ENCODE measurements at regions not wholly inside any gene's neighbourhood (a gene's known extent, or its start where the extent isn't known, plus 50 kb on each side); places are given as distances from the start of the nearest gene placed in this dataset.
A peak's percentile ranks its signal among the peaks of the same experiment; 100 is the strongest.

- no peak overlapping the region for H3K9ac ChIP-seq (ENCODE audit: low read depth, low read length)
- no peaks in the 10 kb centered on the region for H3K36me3 ChIP-seq (ENCODE audit: control insufficient read depth, insufficient read depth, low read length)
- no peak overlapping the region for H3K4me3 ChIP-seq (ENCODE audit: low read depth, low read length)
- no peaks in the 10 kb centered on the region for H3K9me3 ChIP-seq (ENCODE audit: control insufficient read depth, insufficient read depth, low read length)
- H3K27me3 ChIP-seq (ENCODE audit: control insufficient read depth, insufficient read depth, low read length): no peaks in the 10 kb centered on the region
- no peak overlapping the region for H3K27ac ChIP-seq (ENCODE audit: low read depth, low read length)
- H3K4me1 ChIP-seq (ENCODE audit: control insufficient read depth, insufficient read depth, low read length): peaks cover 6% of the 10 kb centered on the region; the same call in 1 of the 2 replicates
Measured at GRCh38 chr17:69851736-69852135, 223.3 kb upstream of the KCNJ16 start.

- peaks cover 2% of the 10 kb centered on the region; the same call in 1 of the 2 replicates for H3K9me3 ChIP-seq (ENCODE audit: control insufficient read depth, insufficient read depth, low read length)
- no peak overlapping the region for H3K4me3 ChIP-seq (ENCODE audit: low read depth, low read length)
- H3K9ac ChIP-seq (ENCODE audit: low read depth, low read length): no peak overlapping the region
- H3K27me3 ChIP-seq (ENCODE audit: control insufficient read depth, insufficient read depth, low read length): no peaks in the 10 kb centered on the region
- peaks cover 6% of the 10 kb centered on the region; the same call in 1 of the 2 replicates for H3K4me1 ChIP-seq (ENCODE audit: control insufficient read depth, insufficient read depth, low read length)
- H3K27ac ChIP-seq (ENCODE audit: low read depth, low read length): no peak overlapping the region
- H3K36me3 ChIP-seq (ENCODE audit: control insufficient read depth, insufficient read depth, low read length): no peaks in the 10 kb centered on the region
Measured at GRCh38 chr17:69853541-69854224, 221.3 kb upstream of the KCNJ16 start.

GRCh38 chr17:69854225-69854780, 220.7 kb upstream of the KCNJ16 start:
- no peak overlapping the region for H3K9ac ChIP-seq (ENCODE audit: low read depth, low read length)
- no peak overlapping the region for H3K4me3 ChIP-seq (ENCODE audit: low read depth, low read length)
- no peaks in the 10 kb centered on the region for H3K27me3 ChIP-seq (ENCODE audit: control insufficient read depth, insufficient read depth, low read length)
- peaks cover 3% of the 10 kb centered on the region; the same call in 1 of the 2 replicates for H3K9me3 ChIP-seq (ENCODE audit: control insufficient read depth, insufficient read depth, low read length)
- H3K36me3 ChIP-seq (ENCODE audit: control insufficient read depth, insufficient read depth, low read length): no peaks in the 10 kb centered on the region
- peaks cover 6% of the 10 kb centered on the region; the same call in 1 of the 2 replicates for H3K4me1 ChIP-seq (ENCODE audit: control insufficient read depth, insufficient read depth, low read length)
- no peak overlapping the region for H3K27ac ChIP-seq (ENCODE audit: low read depth, low read length)

GRCh38 chr17:69856946-69857345, 218.1 kb upstream of the KCNJ16 start:
- no peak overlapping the region for H3K27ac ChIP-seq (ENCODE audit: low read depth, low read length)

GRCh38 chr17:69857412-69857835, 217.6 kb upstream of the KCNJ16 start:
- Histone ChIP-seq H3K27me3 (ENCODE audit: control insufficient read depth, insufficient read depth, low read length) (no peaks in the 10 kb centered on the region), H3K27ac (ENCODE audit: low read depth, low read length) (no peak overlapping the region), H3K4me1 (ENCODE audit: control insufficient read depth, insufficient read depth, low read length) (peaks cover 6% of the 10 kb centered on the region; the same call in 1 of the 2 replicates), H3K4me3 (ENCODE audit: low read depth, low read length) (no peak overlapping the region), H3K9ac (ENCODE audit: low read depth, low read length) (no peak overlapping the region), H3K9me3 (ENCODE audit: control insufficient read depth, insufficient read depth, low read length) (peaks cover 3% of the 10 kb centered on the region; the same call in 1 of the 2 replicates), H3K36me3 (ENCODE audit: control insufficient read depth, insufficient read depth, low read length) (no peaks in the 10 kb centered on the region)

More at GRCh38 chr17:69856946-69857345, 218.1 kb upstream of the KCNJ16 start:
- H3K36me3 ChIP-seq (ENCODE audit: control insufficient read depth, insufficient read depth, low read length): no peaks in the 10 kb centered on the region
- H3K9me3 ChIP-seq (ENCODE audit: control insufficient read depth, insufficient read depth, low read length): peaks cover 3% of the 10 kb centered on the region; the same call in 1 of the 2 replicates
- H3K4me1 ChIP-seq (ENCODE audit: control insufficient read depth, insufficient read depth, low read length): peaks cover 6% of the 10 kb centered on the region; the same call in 1 of the 2 replicates
- H3K9ac ChIP-seq (ENCODE audit: low read depth, low read length): no peak overlapping the region
- no peak overlapping the region for H3K4me3 ChIP-seq (ENCODE audit: low read depth, low read length)
- H3K27me3 ChIP-seq (ENCODE audit: control insufficient read depth, insufficient read depth, low read length): no peaks in the 10 kb centered on the region

GRCh38 chr17:69858460-69858859, 216.6 kb upstream of the KCNJ16 start:
- Histone ChIP-seq H3K36me3 (ENCODE audit: control insufficient read depth, insufficient read depth, low read length) (no peaks in the 10 kb centered on the region), H3K9me3 (ENCODE audit: control insufficient read depth, insufficient read depth, low read length) (peaks cover 3% of the 10 kb centered on the region; the same call in 1 of the 2 replicates), H3K4me1 (ENCODE audit: control insufficient read depth, insufficient read depth, low read length) (peaks cover 4% of the 10 kb centered on the region; the same call in 1 of the 2 replicates), H3K9ac (ENCODE audit: low read depth, low read length) (no peak overlapping the region), H3K27me3 (ENCODE audit: control insufficient read depth, insufficient read depth, low read length) (no peaks in the 10 kb centered on the region), H3K4me3 (ENCODE audit: low read depth, low read length) (no peak overlapping the region), H3K27ac (ENCODE audit: low read depth, low read length) (no peak overlapping the region)

- Histone ChIP-seq H3K27me3 (ENCODE audit: control insufficient read depth, insufficient read depth, low read length) (no peaks in the 10 kb centered on the region), H3K36me3 (ENCODE audit: control insufficient read depth, insufficient read depth, low read length) (no peaks in the 10 kb centered on the region), H3K4me3 (ENCODE audit: low read depth, low read length) (no peak overlapping the region), H3K4me1 (ENCODE audit: control insufficient read depth, insufficient read depth, low read length) (no peaks in the 10 kb centered on the region), H3K9ac (ENCODE audit: low read depth, low read length) (no peak overlapping the region), H3K9me3 (ENCODE audit: control insufficient read depth, insufficient read depth, low read length) (peaks cover 3% of the 10 kb centered on the region; the same call in 1 of the 2 replicates), H3K27ac (ENCODE audit: low read depth, low read length) (no peak overlapping the region)
Measured at GRCh38 chr17:69860142-69860680, 214.8 kb upstream of the KCNJ16 start.

- Histone ChIP-seq H3K9ac (ENCODE audit: low read depth, low read length) (no peak overlapping the region), H3K27me3 (ENCODE audit: control insufficient read depth, insufficient read depth, low read length) (no peaks in the 10 kb centered on the region), H3K4me3 (ENCODE audit: low read depth, low read length) (no peak overlapping the region), H3K27ac (ENCODE audit: low read depth, low read length) (no peak overlapping the region), H3K9me3 (ENCODE audit: control insufficient read depth, insufficient read depth, low read length) (no peaks in the 10 kb centered on the region), H3K4me1 (ENCODE audit: control insufficient read depth, insufficient read depth, low read length) (no peaks in the 10 kb centered on the region), H3K36me3 (ENCODE audit: control insufficient read depth, insufficient read depth, low read length) (no peaks in the 10 kb centered on the region)
Measured at GRCh38 chr17:69864462-69864861, 210.6 kb upstream of the KCNJ16 start.

GRCh38 chr17:69869667-69870066, 205.4 kb upstream of the KCNJ16 start:
- Histone ChIP-seq H3K9me3 (ENCODE audit: control insufficient read depth, insufficient read depth, low read length) (no peaks in the 10 kb centered on the region), H3K27ac (ENCODE audit: low read depth, low read length) (peak overlapping the region; percentile 85), H3K4me3 (ENCODE audit: low read depth, low read length) (no peak overlapping the region), H3K4me1 (ENCODE audit: control insufficient read depth, insufficient read depth, low read length) (peaks cover 21% of the 10 kb centered on the region), H3K9ac (ENCODE audit: low read depth, low read length) (no peak overlapping the region), H3K27me3 (ENCODE audit: control insufficient read depth, insufficient read depth, low read length) (no peaks in the 10 kb centered on the region), H3K36me3 (ENCODE audit: control insufficient read depth, insufficient read depth, low read length) (no peaks in the 10 kb centered on the region)

- H3K4me1 ChIP-seq (ENCODE audit: control insufficient read depth, insufficient read depth, low read length): peaks cover 21% of the 10 kb centered on the region
- no peaks in the 10 kb centered on the region for H3K36me3 ChIP-seq (ENCODE audit: control insufficient read depth, insufficient read depth, low read length)
- peak overlapping the region; percentile 85 for H3K27ac ChIP-seq (ENCODE audit: low read depth, low read length)
- H3K27me3 ChIP-seq (ENCODE audit: control insufficient read depth, insufficient read depth, low read length): no peaks in the 10 kb centered on the region
- no peak overlapping the region for H3K9ac ChIP-seq (ENCODE audit: low read depth, low read length)
- H3K4me3 ChIP-seq (ENCODE audit: low read depth, low read length): no peak overlapping the region
- H3K9me3 ChIP-seq (ENCODE audit: control insufficient read depth, insufficient read depth, low read length): no peaks in the 10 kb centered on the region
Measured at GRCh38 chr17:69870091-69870530, 204.9 kb upstream of the KCNJ16 start.

GRCh38 chr17:69870751-69871199, 204.2 kb upstream of the KCNJ16 start:
- H3K9ac ChIP-seq (ENCODE audit: low read depth, low read length): no peak overlapping the region
- no peaks in the 10 kb centered on the region for H3K36me3 ChIP-seq (ENCODE audit: control insufficient read depth, insufficient read depth, low read length)
- no peak overlapping the region for H3K4me3 ChIP-seq (ENCODE audit: low read depth, low read length)
- H3K27me3 ChIP-seq (ENCODE audit: control insufficient read depth, insufficient read depth, low read length): no peaks in the 10 kb centered on the region
- H3K9me3 ChIP-seq (ENCODE audit: control insufficient read depth, insufficient read depth, low read length): no peaks in the 10 kb centered on the region
- peak overlapping the region; percentile 85 for H3K27ac ChIP-seq (ENCODE audit: low read depth, low read length)
- H3K4me1 ChIP-seq (ENCODE audit: control insufficient read depth, insufficient read depth, low read length): peaks cover 21% of the 10 kb centered on the region
